Upper lobe of left lung (tissue), 4 donors: ENCODE measurements at regions not wholly inside any gene's neighbourhood (a gene's known extent, or its start where the extent isn't known, plus 50 kb on each side); places are given as distances from the start of the nearest gene placed in this dataset.

Source experiments
- CTCF ChIP-seq, 6 experiments: fragments of 450-650 bp in 4 of 6; fragments of 200-600 bp in 2 of 6; sonication (generic) in 2 of 6; IDR thresholded peaks; one replicate each; pipeline ENCODE4 v1.5.1; 2016 to 2019; ENCODE audit warnings: antibody characterized with exemption in 6 of 6
- EP300 ChIP-seq, 4 donors: sonication (generic); formaldehyde crosslinking; IDR thresholded peaks; one replicate each; pipeline ENCODE4 v1.5.1; 2017; ENCODE audit warnings: antibody characterized with exemption in 4 of 4, control low read depth in 2 of 4
- POLR2A ChIP-seq, 4 donors: fragments of 450-650 bp; IDR thresholded peaks; one replicate each; pipeline ENCODE4 v1.5.1; 2016 to 2017; ENCODE audit warnings: antibody characterized with exemption in 4 of 4, mild to moderate bottlenecking in 2 of 4
- POLR2AphosphoS5 ChIP-seq, 2 donors: sonication (generic); formaldehyde crosslinking; IDR thresholded peaks; one replicate each; pipeline ENCODE4 v1.5.1; 2017; ENCODE audit warnings: antibody characterized with exemption in 2 of 2

DNA sequence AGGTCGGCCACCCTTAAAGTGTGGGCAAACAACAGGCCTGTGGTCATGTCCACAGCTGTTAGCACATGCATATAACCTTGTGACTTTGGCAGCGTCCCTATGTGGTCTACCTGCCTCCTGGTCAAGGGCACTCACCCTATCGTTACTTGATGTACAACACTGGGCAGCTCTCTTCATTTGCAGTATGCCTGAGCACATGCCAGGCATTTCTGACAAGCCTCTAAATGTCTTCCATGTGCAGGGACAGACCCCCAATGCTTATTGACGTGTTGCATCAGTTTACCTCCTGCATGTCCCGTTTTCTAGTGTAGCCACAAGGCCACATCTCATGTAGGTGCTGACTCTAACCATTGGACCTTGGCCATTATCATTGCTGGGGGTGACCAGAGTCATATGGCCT lies 731.7 kb upstream of the MIR17HG start:
- TF ChIP-seq CTCF (IDR thresholded peaks at IDR 0.05): no peak
- no peak for TF ChIP-seq POLR2A (IDR thresholded peaks at IDR 0.05)
- TF ChIP-seq EP300 (IDR thresholded peaks at IDR 0.05): no peak
- TF ChIP-seq POLR2AphosphoS5 (IDR thresholded peaks at IDR 0.05): no peak
